ENCODE measurements at regions not wholly inside any gene's neighbourhood (a gene's known extent, or its start where the extent isn't known, plus 50 kb on each side); places are given as distances from the start of the nearest gene placed in this dataset.

GRCh38 chrX:9343971-9344370, 120.9 kb upstream of the TBL1X start:
- H3K9me3 ChIP-seq (ENCODE audit: control insufficient read depth, insufficient read depth, low read length) = no peaks in the 10 kb centered on the region
- no peak overlapping the region for H3K27ac ChIP-seq (ENCODE audit: low read depth, low read length)

DNA sequence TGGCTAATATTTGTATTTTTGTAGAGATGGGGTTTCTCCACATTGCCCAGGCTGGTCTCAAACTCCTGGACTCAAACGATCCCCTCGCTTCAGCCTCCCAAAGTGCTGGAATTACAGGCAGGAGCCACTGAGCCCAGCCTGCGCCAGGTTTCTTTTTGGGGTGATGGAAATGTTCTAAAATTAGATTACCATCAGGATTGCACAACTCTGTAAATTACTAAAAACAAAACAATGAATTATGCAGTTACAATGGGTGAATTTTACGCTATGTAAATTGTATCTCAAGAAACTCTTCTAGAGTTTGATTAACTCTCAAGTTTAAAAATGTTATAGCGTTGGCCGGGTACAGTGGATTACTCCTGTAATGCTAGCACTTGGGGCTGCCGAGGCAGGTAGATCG, 118.9 kb upstream of the TBL1X start:
- Histone ChIP-seq H3K27me3 (ENCODE audit: control insufficient read depth, insufficient read depth, low read length) (peaks cover 3% of the 10 kb centered on the region), H3K9me3 (ENCODE audit: control insufficient read depth, insufficient read depth, low read length) (no peaks in the 10 kb centered on the region), H3K4me3 (ENCODE audit: low read depth, low read length) (no peak overlapping the region), H3K36me3 (ENCODE audit: control insufficient read depth, insufficient read depth, low read length) (no peaks in the 10 kb centered on the region), H3K9ac (ENCODE audit: low read depth, low read length) (no peak overlapping the region), H3K4me1 (ENCODE audit: control insufficient read depth, insufficient read depth, low read length) (peaks cover 24% of the 10 kb centered on the region), H3K27ac (ENCODE audit: low read depth, low read length) (no peak overlapping the region)

More at GRCh38 chrX:9343971-9344370, 120.9 kb upstream of the TBL1X start:
- peaks cover 3% of the 10 kb centered on the region for H3K27me3 ChIP-seq (ENCODE audit: control insufficient read depth, insufficient read depth, low read length)
- no peak overlapping the region for H3K9ac ChIP-seq (ENCODE audit: low read depth, low read length)
- no peaks in the 10 kb centered on the region for H3K36me3 ChIP-seq (ENCODE audit: control insufficient read depth, insufficient read depth, low read length)
- peaks cover 38% of the 10 kb centered on the region for H3K4me1 ChIP-seq (ENCODE audit: control insufficient read depth, insufficient read depth, low read length)
- H3K4me3 ChIP-seq (ENCODE audit: low read depth, low read length) = no peak overlapping the region

GRCh38 chrX:9349572-9350494, 115.0 kb upstream of the TBL1X start:
- Histone ChIP-seq H3K9ac (ENCODE audit: low read depth, low read length) (no peak overlapping the region), H3K27me3 (ENCODE audit: control insufficient read depth, insufficient read depth, low read length) (no peaks in the 10 kb centered on the region), H3K36me3 (ENCODE audit: control insufficient read depth, insufficient read depth, low read length) (no peaks in the 10 kb centered on the region), H3K27ac (ENCODE audit: low read depth, low read length) (no peak overlapping the region), H3K4me3 (ENCODE audit: low read depth, low read length) (no peak overlapping the region), H3K9me3 (ENCODE audit: control insufficient read depth, insufficient read depth, low read length) (no peaks in the 10 kb centered on the region), H3K4me1 (ENCODE audit: control insufficient read depth, insufficient read depth, low read length) (peaks cover 20% of the 10 kb centered on the region)

- H3K27ac ChIP-seq (ENCODE audit: low read depth, low read length) = no peak overlapping the region
- no peak overlapping the region for H3K9ac ChIP-seq (ENCODE audit: low read depth, low read length)
- no peaks in the 10 kb centered on the region for H3K9me3 ChIP-seq (ENCODE audit: control insufficient read depth, insufficient read depth, low read length)
- no peaks in the 10 kb centered on the region for H3K27me3 ChIP-seq (ENCODE audit: control insufficient read depth, insufficient read depth, low read length)
- peaks cover 22% of the 10 kb centered on the region for H3K4me1 ChIP-seq (ENCODE audit: control insufficient read depth, insufficient read depth, low read length)
- H3K36me3 ChIP-seq (ENCODE audit: control insufficient read depth, insufficient read depth, low read length) = no peaks in the 10 kb centered on the region
- no peak overlapping the region for H3K4me3 ChIP-seq (ENCODE audit: low read depth, low read length)
Measured at GRCh38 chrX:9351126-9351525, 113.7 kb upstream of the TBL1X start.

- Histone ChIP-seq H3K9me3 (ENCODE audit: control insufficient read depth, insufficient read depth, low read length) (no peaks in the 10 kb centered on the region), H3K27me3 (ENCODE audit: control insufficient read depth, insufficient read depth, low read length) (no peaks in the 10 kb centered on the region), H3K27ac (ENCODE audit: low read depth, low read length) (no peak overlapping the region), H3K4me1 (ENCODE audit: control insufficient read depth, insufficient read depth, low read length) (peaks cover 22% of the 10 kb centered on the region), H3K36me3 (ENCODE audit: control insufficient read depth, insufficient read depth, low read length) (no peaks in the 10 kb centered on the region), H3K9ac (ENCODE audit: low read depth, low read length) (no peak overlapping the region), H3K4me3 (ENCODE audit: low read depth, low read length) (no peak overlapping the region)
Measured at GRCh38 chrX:9352243-9352642, 112.6 kb upstream of the TBL1X start.

DNA sequence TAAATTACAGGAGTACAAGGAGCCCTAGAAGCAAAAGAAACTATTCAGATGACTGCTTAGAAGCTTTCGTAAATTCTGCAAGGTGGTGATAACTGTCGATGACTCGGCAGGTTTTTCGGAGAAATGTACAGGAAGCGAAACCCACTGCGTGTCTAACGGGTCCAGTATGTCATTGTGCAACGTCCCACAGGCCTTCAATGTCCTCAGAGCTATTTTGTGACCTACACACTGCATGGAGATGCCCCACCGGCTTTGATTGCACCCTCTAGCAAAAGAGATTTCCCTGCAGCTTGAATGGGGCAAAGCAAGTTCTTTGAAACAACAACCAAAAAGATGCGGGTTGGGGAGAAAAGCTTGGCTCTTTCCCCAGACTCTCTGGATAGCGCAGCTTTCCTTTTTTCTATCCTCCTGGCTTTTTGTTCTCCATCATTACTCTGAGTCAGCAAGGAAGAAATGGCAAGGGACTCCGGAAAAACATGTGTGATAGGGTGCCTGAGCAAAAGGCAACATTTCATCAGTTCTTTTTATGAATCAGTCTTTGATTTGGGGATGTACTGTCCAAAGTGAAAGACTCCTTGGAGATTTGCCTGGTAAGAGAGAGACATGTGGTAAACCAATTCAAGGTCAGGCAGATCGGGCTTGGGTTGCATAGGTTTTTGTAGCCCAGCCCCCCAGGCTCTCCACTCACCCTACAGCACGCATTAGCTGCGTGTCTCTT, 112.0 kb upstream of the TBL1X start:
- Histone ChIP-seq H3K4me1 (ENCODE audit: control insufficient read depth, insufficient read depth, low read length) (peaks cover 22% of the 10 kb centered on the region), H3K9me3 (ENCODE audit: control insufficient read depth, insufficient read depth, low read length) (no peaks in the 10 kb centered on the region), H3K4me3 (ENCODE audit: low read depth, low read length) (no peak overlapping the region), H3K27ac (ENCODE audit: low read depth, low read length) (no peak overlapping the region), H3K36me3 (ENCODE audit: control insufficient read depth, insufficient read depth, low read length) (no peaks in the 10 kb centered on the region), H3K27me3 (ENCODE audit: control insufficient read depth, insufficient read depth, low read length) (no peaks in the 10 kb centered on the region), H3K9ac (ENCODE audit: low read depth, low read length) (no peak overlapping the region; the same call in 1 of the 2 replicates)

DNA sequence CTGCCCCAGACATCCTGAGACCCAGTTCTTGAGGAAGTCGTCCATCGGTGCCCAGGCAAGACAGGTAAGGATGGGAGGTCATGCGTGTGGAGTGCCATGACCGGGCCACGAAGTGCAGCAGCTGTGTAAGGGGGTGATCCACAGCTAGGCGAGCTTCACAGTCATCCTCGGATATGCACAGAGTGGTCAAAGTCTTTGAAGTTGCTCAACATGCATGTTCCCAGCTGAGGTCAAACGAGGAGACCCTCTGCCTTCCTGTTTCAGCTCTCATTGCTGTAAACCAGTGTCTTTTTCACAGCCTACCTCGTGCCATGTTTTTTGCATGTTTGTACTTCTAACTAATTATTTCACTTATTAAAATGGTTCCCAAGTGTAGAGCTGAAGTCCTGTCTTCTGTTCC, 109.9 kb upstream of the TBL1X start:
- Histone ChIP-seq H3K36me3 (ENCODE audit: control insufficient read depth, insufficient read depth, low read length) (no peaks in the 10 kb centered on the region), H3K9ac (ENCODE audit: low read depth, low read length) (no peak overlapping the region), H3K4me3 (ENCODE audit: low read depth, low read length) (no peak overlapping the region), H3K4me1 (ENCODE audit: control insufficient read depth, insufficient read depth, low read length) (peaks cover 22% of the 10 kb centered on the region), H3K27me3 (ENCODE audit: control insufficient read depth, insufficient read depth, low read length) (no peaks in the 10 kb centered on the region), H3K27ac (ENCODE audit: low read depth, low read length) (no peak overlapping the region), H3K9me3 (ENCODE audit: control insufficient read depth, insufficient read depth, low read length) (no peaks in the 10 kb centered on the region)

DNA sequence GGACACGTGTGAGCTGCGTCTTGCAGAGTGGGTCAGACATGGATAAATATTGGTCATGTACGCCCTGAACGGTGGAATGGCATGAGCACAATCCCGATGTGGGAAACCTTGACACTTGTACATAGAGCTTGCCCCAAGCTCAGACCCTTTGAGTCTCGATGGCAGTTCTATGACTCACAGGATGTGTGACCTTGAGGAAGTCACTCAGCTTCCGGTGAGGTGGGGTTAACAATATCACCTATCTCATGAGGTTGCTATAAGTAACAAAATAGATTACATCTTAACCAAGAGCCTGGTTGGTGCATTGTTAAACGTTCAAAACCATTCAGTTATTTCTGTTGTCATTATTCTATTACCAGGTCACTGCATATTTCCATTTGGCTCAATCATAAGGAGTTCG, 109.1 kb upstream of the TBL1X start:
- no peaks in the 10 kb centered on the region for H3K36me3 ChIP-seq (ENCODE audit: control insufficient read depth, insufficient read depth, low read length)
- no peak overlapping the region for H3K4me3 ChIP-seq (ENCODE audit: low read depth, low read length)
- no peaks in the 10 kb centered on the region for H3K9me3 ChIP-seq (ENCODE audit: control insufficient read depth, insufficient read depth, low read length)
- H3K4me1 ChIP-seq (ENCODE audit: control insufficient read depth, insufficient read depth, low read length) = peaks cover 22% of the 10 kb centered on the region
- H3K27ac ChIP-seq (ENCODE audit: low read depth, low read length) = no peak overlapping the region
- H3K27me3 ChIP-seq (ENCODE audit: control insufficient read depth, insufficient read depth, low read length) = no peaks in the 10 kb centered on the region
- no peak overlapping the region for H3K9ac ChIP-seq (ENCODE audit: low read depth, low read length)

DNA sequence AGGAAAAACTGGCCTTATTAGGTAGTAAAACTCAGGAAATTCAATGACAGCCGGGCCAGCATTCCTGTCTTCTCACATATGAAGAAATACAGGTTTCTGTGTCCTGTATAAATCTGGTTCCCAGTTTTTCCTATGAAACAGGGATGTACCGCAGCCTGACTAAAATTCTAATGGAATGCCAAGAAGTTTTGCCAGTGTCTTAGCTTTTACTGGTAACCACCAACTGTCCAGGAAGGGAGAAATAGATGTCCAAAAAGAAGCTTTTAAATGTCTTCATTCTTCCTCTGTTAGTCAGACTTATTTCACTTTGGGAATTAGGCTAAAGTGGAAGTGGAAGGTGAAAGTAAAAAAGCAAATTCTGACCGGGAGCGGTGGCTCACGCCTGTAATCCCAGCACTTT, 108.0 kb upstream of the TBL1X start:
- H3K27ac ChIP-seq (ENCODE audit: low read depth, low read length) = no peak overlapping the region
- H3K4me3 ChIP-seq (ENCODE audit: low read depth, low read length) = no peak overlapping the region
- peaks cover 22% of the 10 kb centered on the region for H3K4me1 ChIP-seq (ENCODE audit: control insufficient read depth, insufficient read depth, low read length)
- no peak overlapping the region for H3K9ac ChIP-seq (ENCODE audit: low read depth, low read length)
- H3K9me3 ChIP-seq (ENCODE audit: control insufficient read depth, insufficient read depth, low read length) = no peaks in the 10 kb centered on the region
- H3K36me3 ChIP-seq (ENCODE audit: control insufficient read depth, insufficient read depth, low read length) = no peaks in the 10 kb centered on the region
- H3K27me3 ChIP-seq (ENCODE audit: control insufficient read depth, insufficient read depth, low read length) = no peaks in the 10 kb centered on the region

DNA sequence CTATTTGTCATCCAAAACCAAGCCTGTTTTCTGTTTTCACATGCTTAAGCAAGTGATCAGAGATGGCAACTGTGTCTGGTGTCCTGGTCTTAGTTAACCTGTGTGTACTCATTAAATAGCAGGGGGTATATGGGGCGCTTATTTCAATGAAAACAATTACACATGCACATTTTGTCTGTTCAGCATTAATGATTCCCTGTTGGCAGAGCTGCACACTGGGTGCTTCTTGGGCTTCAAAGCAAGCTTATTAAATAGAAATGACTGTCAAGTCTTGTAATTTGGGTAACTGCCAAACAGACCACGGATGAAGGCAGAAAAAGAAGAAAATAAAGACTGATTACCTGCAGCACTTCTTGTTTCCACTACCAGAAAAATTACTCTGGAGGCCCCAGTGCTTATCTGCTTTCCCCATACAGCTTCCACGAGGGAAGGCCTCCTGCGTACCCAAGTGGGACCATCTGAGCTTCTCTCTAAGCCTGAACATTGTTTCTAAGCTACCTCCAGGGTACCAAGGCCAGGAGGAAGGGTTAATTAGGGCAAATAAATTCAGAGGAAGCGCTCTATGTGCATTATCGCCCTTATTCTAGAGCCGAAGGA, 107.2 kb upstream of the TBL1X start:
- H3K27ac ChIP-seq (ENCODE audit: low read depth, low read length) = no peak overlapping the region
- H3K9ac ChIP-seq (ENCODE audit: low read depth, low read length) = no peak overlapping the region
- no peak overlapping the region for H3K4me3 ChIP-seq (ENCODE audit: low read depth, low read length)
- no peaks in the 10 kb centered on the region for H3K27me3 ChIP-seq (ENCODE audit: control insufficient read depth, insufficient read depth, low read length)
- H3K9me3 ChIP-seq (ENCODE audit: control insufficient read depth, insufficient read depth, low read length) = no peaks in the 10 kb centered on the region
- peaks cover 14% of the 10 kb centered on the region for H3K4me1 ChIP-seq (ENCODE audit: control insufficient read depth, insufficient read depth, low read length)
- H3K36me3 ChIP-seq (ENCODE audit: control insufficient read depth, insufficient read depth, low read length) = no peaks in the 10 kb centered on the region
